Myocyte (in vitro differentiated cells): ENCODE measurements at regions not wholly inside any gene's neighbourhood (a gene's known extent, or its start where the extent isn't known, plus 50 kb on each side); places are given as distances from the start of the nearest gene placed in this dataset.
"Not testable (repeated sequence)": the region's sequence is repeated elsewhere in the genome, so short reads cannot be mapped to it uniquely, and the experiment has no call there.

Experiments used
- DNase-seq: peaks from one replicate; pipeline ENCODE4 v3.0.0-alpha.2; 2012; ENCODE audit warnings: low read depth

DNA sequence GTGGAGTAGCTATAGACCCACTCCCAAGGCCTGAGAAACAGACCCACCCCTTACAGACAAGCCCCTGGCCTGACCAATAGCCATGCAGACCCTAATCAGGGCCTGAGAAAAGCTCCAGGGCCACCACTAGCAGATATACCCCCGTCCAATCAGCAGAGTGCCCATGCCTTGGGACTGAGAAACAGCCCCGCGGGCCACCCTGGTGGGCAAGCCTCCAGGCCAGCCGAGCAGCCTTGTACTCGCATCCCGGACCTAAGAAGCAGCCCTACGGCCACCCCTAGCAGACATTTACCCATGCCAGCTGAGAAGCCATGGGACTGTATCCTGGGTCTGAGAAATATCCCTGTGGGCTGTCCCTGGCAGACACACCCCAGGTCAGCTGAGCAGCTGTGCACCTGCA, 436.5 kb downstream of the SMARCA1 start:
- no peak for DNase-seq

DNA sequence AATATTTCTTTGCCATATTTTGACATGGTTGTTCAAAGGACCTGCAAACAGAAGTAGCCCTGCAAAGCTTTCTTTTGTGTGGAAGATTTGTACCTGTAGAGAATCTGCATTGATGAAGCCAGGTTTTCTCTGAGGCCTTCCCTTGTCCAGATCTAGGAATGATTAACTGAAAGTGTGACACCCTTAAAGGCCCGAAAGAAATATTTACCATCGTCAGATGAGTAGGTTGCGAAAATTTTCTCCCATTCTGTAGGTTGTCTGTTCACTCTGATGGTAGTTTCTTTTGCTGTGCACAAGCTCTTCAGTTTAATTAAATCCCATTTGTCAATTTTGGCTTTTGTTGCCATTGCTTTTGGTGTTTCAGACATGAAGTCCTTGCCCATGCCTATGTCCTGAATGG, 439.0 kb downstream of the SMARCA1 start:
- not testable (repeated sequence) for DNase-seq

DNA sequence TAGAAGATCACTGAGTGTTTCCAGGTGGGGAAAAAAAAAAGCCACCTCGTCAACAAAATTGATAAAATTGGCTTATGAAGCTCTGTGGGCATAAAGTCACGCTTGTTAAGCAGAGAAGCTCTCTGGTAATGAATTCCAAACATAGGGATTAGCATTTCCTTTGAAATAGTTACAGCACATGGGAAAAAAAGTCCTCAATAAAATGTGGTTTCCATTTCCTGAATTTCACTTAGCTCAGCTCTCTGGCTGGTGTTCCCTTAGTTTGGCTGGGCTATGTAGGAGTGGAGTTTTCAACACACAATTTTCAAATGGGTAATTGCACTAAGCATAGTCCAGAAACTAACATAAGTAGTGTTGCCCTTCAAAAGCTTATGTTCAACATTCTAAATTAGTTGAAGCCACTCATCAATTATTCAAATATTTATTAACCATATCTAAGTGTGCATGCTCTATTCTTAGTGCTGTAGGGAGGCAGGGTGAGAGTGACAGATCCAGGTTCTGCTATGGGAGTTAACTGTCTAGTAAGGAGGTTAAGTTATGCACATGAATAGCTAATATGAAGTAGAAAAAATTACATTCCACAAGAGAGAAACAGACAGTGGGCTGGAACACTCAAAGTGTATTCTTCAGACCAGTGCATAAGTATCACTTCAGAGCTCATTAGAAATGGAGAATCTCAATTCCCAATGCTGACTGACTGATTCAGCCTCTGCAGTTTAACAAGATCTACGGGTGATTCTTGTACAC, 445.7 kb downstream of the SMARCA1 start:
- DNase-seq = no peak

DNA sequence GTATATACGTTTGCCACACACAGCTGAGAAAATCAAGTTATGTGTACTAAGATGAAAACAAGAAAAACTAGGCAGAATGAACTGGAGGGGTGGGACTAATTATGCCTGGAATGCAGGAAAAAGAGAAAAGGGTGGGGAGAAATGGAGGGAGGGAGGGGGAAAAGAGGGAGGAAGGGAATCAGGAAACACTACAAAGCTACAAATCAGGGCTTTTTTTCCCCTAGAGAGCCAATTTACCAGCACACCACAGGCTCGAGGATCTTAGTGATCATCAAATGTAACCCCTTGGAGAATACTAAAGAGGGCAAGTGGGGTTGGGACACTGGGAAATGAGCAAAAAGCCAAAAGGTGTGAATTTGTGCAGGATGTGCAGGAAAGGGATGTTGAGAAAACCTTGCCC, 451.9 kb downstream of the SMARCA1 start:
- no peak for DNase-seq

DNA sequence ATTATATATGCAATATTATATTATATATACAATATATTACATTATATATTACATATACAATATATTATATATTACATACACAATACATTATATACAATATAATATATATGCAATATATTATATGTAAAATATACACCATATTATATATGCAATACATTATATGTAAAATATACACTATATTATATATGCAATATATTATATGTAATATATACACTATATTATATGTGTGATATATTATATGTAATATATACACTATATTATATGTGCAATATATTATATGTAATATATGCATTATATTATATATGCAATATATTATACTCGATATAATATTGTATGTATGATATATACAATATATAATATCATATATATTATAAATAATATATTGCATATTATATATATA, 457.4 kb downstream of the SMARCA1 start:
- no peak for DNase-seq

DNA sequence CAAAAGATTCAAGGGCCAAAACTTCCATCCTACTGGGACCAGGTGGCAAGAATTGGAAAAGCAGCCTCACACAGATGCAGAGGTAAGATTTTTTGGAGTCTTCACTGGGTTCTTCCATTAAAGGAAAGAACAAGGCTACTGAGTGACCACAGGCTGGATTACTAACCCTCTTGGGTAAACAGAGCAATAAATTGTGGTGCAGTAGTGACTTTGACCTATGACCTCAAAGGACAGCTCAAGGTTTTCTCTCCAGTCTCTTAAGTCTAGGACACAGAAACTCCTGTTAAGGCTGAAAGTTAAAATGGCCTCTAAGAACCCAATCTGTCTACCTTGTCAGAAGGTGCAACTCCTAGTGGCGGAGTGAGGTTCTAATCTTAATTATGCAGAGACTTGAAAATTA, 464.9 kb downstream of the SMARCA1 start:
- no peak for DNase-seq

DNA sequence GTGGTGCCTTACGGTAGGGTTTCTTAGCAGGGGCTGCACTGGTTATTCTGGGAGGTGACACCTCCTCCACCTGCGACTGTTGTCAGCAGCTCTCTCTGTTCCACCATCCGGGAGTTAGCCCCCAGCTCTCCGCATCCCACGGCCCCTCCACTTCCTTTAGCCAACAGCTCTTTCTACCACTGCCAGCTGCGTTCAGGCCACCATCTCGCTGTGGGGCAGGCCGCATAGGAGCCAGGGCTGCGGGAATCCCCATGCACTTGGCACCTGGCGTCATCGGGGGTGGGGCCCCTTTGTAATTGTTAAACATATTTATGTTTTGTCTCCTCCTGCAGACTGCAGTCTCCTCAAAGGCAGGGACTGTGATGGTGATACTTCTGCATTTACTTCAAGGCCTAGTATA, 480.2 kb downstream of the SMARCA1 start:
- DNase-seq = no peak

DNA sequence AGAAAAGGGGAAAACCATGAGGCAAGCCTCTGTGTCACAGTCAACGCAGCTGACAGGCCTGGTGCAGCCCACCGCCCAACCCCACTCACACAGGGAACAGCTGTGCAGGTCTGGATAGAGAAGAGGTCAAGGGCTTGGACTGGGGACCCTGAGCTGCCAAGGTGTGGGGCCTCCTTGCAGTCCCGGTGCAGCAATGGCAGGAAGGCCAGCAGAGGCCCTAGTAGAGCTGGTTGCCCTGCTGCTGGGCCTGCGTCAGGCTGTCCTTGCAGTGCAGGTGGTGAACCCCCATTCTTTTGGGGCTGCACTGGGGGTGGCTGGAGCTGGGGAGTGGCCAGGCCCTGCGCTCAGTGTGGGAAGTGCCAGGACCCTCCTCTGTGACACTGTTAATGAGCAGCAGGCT, 482.0 kb downstream of the SMARCA1 start:
- no peak for DNase-seq

DNA sequence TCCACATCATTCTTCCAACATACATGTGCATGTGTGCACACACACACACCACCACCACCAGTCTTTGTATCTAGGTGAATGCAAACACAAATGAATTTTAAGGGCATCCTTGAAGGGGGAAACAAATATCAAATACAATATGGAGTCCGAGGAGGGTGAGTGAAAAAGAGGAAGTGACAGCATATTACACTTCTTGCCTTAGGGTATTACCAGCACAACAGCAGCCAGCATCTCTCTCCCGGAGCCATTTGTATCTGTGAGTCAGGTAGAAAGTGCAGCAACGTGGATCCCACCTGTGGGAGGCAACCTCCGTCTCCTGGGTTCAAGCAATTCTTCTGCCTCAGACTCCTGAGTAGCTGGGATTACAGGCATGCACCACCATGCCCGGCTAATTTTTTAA, 483.2 kb downstream of the SMARCA1 start:
- no peak for DNase-seq

DNA sequence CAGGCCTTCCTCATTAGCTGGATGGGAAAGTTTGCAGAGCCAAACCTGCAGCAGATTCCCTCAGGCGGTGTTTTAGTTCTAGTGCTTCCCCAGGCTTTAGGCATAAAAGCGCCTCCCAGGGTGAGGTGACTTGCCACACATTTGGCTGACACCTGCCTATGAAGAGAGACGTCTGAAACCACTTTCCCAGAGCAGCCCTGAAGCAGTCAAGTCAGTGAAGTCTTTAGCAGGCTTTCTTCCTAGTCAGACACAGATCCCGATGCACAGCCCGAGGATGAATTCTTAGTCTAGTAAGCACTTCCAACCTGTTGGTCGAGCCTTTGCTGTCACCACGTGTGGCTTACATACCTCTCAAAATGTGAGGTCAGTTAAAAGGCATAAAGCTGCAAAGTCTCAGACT, 484.1 kb downstream of the SMARCA1 start:
- no peak for DNase-seq

DNA sequence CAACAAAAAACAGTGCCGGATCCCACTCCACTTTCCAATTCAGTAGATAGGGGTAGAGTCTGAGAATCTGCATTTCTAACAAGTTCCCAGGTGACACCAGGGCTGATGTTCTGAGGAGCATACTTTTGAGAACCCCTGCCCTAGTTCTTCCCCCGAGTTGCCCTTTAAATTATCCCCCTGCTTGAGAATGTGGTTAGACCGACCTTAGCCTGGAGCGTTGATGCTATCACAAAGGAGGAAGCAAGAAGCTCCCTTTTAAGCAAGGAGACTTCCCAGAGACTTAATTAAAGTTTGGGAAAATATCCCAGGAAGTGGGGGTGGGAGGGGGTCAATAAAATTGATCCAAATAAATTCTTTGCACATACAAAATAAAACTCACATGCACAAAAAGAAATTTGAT, 485.9 kb downstream of the SMARCA1 start:
- no peak for DNase-seq

DNA sequence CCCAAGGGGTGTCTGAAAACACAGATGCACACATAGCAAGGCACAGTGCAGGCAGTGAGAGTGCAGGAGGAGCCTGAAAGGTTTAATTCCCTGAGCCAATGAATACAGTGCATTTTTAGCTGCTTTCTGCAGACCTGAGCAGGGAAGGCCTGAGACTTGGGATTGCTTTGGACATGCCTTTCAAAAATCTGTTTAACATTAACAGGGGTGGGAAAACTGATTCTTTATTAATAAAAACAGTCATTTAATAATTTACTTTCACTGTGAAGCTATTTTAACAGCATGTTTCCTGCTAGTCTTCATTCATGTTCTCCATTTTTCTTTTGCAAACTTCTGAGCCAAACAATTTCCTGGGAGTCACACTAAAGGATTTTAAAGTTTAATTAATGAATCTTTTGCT, 488.1 kb downstream of the SMARCA1 start:
- no peak for DNase-seq

DNA sequence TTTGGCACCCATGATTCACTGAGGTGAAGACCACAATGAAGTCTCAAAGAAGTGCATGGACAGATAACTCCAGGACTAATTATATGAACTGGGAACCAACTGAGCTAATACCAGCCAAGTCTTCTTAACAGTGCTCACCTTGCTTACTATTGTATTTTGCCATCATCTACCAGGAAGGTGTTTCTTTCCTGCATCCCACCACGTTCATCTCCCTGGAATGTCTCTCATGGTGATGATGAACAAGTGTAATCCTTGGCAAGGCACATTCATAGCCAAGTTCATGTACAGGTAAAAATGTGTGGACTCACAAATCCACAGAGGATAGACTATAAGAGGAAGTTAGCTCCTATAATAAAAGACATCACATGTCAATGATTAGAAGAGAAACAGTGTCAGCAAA, 489.1 kb downstream of the SMARCA1 start:
- DNase-seq = no peak

DNA sequence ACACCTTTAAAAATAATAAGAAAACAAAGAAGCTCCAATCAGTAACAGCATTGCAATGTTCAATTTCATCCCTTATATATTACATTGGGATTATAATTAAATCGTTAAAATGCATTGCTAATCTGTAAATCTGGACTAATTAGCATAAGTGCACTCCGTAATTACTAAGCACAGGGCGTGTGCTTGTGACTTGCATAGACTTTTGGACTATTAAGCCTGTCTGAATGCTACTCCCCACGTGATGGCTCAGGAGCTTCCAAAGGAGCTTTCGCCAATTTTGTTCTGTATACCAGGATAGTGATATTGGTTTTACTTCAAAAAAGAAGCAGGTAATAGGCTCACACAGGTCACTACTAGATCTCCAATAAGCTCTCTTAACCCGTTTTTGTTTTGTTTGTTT, 497.1 kb downstream of the SMARCA1 start:
- no peak for DNase-seq

DNA sequence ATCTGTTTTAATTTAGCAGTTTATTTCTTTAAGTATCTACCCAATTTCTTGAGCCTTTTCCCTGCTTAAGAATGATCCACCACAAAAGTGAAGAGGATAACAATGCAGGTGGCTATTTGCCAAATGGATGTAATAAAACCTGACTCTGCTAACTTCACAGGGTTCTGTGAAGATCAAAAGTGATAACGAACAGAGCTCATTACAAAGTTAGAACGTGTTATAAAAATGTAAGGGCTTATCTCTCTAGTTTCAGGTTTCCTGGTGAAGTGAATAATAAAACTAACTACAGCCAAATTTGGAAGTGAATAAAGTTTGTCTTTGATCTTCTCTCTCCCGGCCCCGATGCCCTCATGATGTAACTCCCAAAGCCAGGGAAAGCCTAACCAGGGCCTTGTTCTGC, 497.9 kb downstream of the SMARCA1 start:
- no peak for DNase-seq

DNA sequence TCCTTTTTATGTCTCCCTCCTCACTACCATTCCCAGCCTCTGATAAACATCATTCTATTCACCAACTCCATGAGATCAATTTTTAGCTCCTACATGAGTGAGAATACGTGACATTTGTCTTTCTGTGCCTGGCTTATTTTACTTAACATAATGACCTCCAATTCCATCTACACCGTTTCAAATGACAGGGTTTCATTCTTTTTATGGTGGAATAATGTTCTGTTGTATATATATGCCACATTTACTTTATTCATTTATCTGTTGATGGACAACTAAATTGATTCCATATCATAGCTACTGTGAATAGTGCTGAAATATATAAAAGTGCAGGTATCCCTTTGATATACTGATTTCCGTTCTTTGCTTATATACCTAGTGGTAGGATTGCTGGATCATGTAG, 503.9 kb downstream of the SMARCA1 start:
- DNase-seq = no peak

DNA sequence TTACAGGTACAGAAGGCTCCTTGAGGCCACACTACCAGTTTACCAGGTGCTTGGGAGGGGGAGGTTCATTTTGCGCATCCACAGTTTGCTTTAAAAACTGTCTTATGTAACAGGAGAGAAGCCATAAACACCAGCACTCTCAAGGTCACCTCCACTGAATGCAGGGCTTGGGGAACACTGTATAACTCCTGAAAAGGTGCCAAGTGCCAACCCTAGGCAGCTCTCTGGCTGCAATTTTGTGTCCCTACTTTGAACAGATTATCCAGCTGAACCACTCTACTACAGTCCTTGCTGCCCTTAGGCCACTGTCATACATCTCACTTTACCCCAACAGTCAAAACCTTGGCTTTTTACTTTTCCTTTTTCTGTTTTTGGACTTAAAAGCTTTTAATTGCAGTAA, 507.9 kb downstream of the SMARCA1 start:
- DNase-seq = no peak

DNA sequence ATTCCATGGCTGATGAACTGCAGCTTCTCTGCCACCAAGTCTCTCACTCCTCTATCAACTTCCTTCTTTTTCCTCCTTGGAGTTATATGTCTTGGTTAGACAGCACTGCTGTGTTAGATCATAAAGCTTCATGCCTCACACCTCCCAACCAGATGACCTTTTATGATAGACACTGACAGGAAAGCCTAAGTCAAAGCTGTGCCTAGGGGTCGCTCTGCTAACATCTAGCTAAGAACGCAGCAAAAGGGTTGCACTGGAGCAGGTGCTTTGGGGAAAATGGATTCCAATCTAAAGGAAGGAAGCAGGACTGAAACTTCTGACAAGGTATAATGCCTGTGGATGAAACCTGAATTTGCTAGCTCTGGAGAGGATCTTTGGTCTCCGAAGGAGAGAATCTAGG, 509.7 kb downstream of the SMARCA1 start:
- no peak for DNase-seq

DNA sequence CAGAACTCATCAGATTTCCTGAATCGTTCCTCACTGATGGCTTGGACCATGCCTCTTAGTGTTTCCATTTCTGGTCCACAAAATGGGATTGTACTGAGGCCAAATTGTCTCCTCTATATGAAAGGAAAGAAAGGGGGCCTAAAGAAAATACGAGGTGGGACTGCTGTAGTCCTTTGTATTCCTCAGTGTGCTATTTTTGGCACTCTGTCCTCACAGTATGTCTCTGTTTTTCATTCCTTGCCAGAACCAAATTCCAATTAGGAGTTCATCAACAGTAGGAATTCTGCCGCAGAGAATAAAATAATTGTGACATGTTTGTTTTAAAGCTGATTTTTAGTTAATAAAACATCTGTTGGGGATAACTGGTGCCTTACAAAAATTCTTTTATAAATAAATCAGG, 515.7 kb downstream of the SMARCA1 start:
- DNase-seq = no peak

DNA sequence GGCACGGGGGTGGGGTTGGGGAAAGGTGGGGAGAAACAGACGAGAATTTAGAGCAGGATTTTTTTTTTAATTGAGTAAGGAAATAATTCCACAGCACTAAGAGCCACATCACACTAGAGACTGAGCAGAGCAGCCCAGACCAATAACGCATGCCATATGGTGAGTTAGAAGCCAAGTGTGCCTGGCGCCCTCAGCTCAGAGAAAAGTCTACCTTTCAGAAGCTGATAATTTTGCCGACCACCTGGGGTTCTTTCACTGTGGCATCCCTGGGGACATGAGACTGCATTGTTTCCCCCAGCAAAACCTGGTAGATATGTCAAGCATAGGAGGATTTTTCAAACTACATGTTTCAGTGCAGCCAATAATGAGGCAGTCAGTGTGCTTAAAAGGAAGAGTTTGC, 516.8 kb downstream of the SMARCA1 start:
- no peak for DNase-seq

DNA sequence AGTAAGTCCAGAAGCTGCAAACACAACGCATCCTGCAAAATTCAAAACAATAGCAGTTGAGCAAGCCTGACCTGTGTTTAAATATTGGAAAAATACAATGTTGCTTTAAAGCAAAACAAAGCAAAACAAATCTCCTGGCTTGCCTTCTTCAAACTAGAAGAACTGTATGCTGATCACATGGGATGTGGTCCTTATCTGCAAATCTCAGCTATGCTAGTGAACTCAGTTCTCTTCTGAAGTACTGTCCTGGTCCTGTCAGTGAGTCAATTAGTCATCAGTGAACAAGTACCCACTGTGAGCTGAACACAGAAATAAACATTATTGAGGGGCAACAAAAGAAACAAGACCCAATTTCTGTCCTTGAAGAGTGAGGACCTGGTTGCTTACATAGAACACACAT, 522.5 kb downstream of the SMARCA1 start:
- DNase-seq = no peak

DNA sequence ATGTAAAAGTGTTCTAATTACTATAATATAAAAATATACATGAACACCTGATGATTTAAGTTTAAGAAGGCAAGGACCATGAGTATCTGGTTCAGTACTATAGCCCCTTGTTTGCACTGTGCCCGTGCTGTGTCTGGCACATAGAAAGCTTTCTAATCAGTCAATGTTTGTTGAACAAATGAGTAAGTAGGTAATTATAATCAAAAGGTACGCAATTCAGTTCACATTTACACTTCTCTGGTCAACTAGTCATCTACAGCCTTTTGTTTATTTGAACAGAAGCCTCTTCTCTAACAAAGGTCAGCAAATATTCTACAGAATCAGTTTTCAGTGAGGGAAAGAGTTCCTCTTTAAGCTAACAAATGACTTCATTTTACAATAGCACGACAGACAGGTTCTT, 523.3 kb downstream of the SMARCA1 start:
- DNase-seq = no peak

DNA sequence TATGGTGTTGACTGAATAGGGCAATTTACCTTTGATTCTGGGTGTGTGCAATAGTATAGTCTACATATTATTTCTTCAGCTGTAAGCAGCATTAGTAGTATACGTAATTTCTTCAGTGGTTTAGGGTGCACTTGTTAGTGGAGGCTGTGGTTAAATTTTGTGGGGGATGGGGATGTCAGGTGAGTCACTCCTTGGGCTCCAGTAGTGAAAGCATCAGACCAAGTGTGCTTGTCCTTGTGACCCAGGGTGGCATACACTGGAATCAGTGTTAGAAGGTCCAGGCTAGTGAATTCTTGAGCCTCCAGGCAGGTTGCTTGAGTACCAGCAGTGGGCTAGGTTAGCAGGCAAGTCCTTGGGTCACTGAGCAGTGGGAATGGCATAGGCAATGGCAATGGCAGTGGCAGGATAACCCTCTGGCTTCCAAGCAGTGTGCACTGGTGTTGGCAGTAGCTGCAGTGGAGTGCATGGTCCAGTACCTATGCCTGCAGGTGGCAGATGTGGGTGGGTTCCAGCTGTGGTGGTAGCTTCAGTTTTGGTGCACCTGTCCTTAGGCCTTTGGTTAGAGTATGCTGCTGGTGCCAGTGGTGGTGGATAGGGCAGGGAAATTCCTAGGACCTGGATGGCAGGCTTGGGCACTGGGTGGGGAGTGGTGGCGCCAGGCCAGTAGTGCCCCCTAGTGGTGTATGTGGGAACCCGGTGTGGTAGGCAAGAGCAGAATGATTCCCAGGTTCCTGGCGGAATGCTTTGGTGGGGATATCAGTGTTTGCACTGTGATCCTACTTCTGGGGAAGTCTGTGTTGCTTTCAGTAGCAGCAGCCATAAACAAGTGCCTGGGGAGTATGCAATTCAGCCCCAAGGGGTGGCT, 531.0 kb downstream of the SMARCA1 start:
- no peak for DNase-seq
